KMS-11 (cell line): ENCODE measurements at regions not wholly inside any gene's neighbourhood (a gene's known extent, or its start where the extent isn't known, plus 50 kb on each side); places are given as distances from the start of the nearest gene placed in this dataset.
A peak's percentile ranks its signal among the peaks of the same experiment; 100 is the strongest.

Source experiments
- H2AFZ ChIP-seq: fragments of 200-600 bp; sonication (generic); 2 replicates; pipeline ENCODE4 v1.6.1; 2016; ENCODE audit warnings: antibody characterized with exemption, mixed run types, low read depth
- H3K27ac ChIP-seq: fragments of 200-600 bp; sonication (generic); 2 replicates; pipeline ENCODE4 v1.6.1; 2016; ENCODE audit warnings: mild to moderate bottlenecking, mixed run types
- H3K27me3 ChIP-seq: fragments of 200-600 bp; sonication (generic); 2 replicates; pipeline ENCODE4 v1.6.1; 2017; ENCODE audit warnings: mild to moderate bottlenecking, low read depth, mixed run types, moderate library complexity; ENCODE audit not compliant: insufficient read depth
- H3K36me3 ChIP-seq: fragments of 200-600 bp; sonication (generic); 2 replicates; pipeline ENCODE4 v1.6.1; 2017; ENCODE audit warnings: mild to moderate bottlenecking, mixed run types; ENCODE audit not compliant: insufficient read depth
- H3K4me1 ChIP-seq: fragments of 200-600 bp; sonication (generic); 2 replicates; pipeline ENCODE4 v1.6.1; 2016; ENCODE audit warnings: mild to moderate bottlenecking, low read depth, mixed run types; ENCODE audit not compliant: poor library complexity, severe bottlenecking
- H3K4me2 ChIP-seq: fragments of 200-600 bp; sonication (generic); 2 replicates; pipeline ENCODE4 v1.7.0; 2016; ENCODE audit warnings: mild to moderate bottlenecking, mixed run types
- H3K4me3 ChIP-seq: fragments of 200-600 bp; sonication (generic); IDR thresholded peaks from 2 replicates; pipeline ENCODE4 v1.6.1; 2017; ENCODE audit warnings: low read depth, low read length, mixed read lengths; ENCODE audit not compliant: insufficient read depth
- H3K79me2 ChIP-seq: fragments of 200-600 bp; sonication (generic); 2 replicates; pipeline ENCODE4 v1.6.1; 2016; ENCODE audit warnings: low read depth, mixed run types; ENCODE audit not compliant: insufficient read depth
- H3K9ac ChIP-seq: fragments of 200-600 bp; sonication (generic); 2 replicates; pipeline ENCODE4 v1.6.1; 2016; ENCODE audit warnings: mild to moderate bottlenecking, mixed run types
- H4K20me1 ChIP-seq: fragments of 200-600 bp; sonication (generic); 2 replicates; pipeline ENCODE4 v1.6.1; 2016; ENCODE audit warnings: mild to moderate bottlenecking, mixed run types; ENCODE audit not compliant: insufficient read depth
- CTCF ChIP-seq: fragments of 200-600 bp; sonication (generic); conservative IDR thresholded peaks from 2 replicates; pipeline ENCODE4 v1.6.1; 2017; ENCODE audit warnings: low read depth, mild to moderate bottlenecking, antibody characterized with exemption, low read length, moderate library complexity, mixed read lengths

GRCh38 chr7:21345361-21345760 lies 82.5 kb upstream of the SP4 start:
- Histone ChIP-seq H3K27ac (no peak overlapping the region), H3K4me1 (no peaks in the 10 kb centered on the region), H3K9ac (no peak overlapping the region), H3K79me2 (no peaks in the 10 kb centered on the region), H3K4me2 (no peak overlapping the region), H3K4me3 (no peak overlapping the region), H2AFZ (no peak overlapping the region), H3K36me3 (no peaks in the 10 kb centered on the region), H3K27me3 (no peaks in the 10 kb centered on the region), H4K20me1 (no peaks in the 10 kb centered on the region)
- TF ChIP-seq CTCF: no peak

GRCh38 chr7:21346297-21346696 lies 81.6 kb upstream of the SP4 start:
- no peaks in the 10 kb centered on the region for H3K79me2 ChIP-seq
- no peaks in the 10 kb centered on the region for H4K20me1 ChIP-seq
- no peak overlapping the region for H3K4me3 ChIP-seq
- H2AFZ ChIP-seq: no peak overlapping the region
- TF ChIP-seq CTCF: no peak
- H3K4me2 ChIP-seq: no peak overlapping the region
- H3K9ac ChIP-seq: no peak overlapping the region
- no peaks in the 10 kb centered on the region for H3K36me3 ChIP-seq
- H3K27me3 ChIP-seq: no peaks in the 10 kb centered on the region
- no peak overlapping the region for H3K27ac ChIP-seq
- no peaks in the 10 kb centered on the region for H3K4me1 ChIP-seq

GRCh38 chr7:21352540-21353387 lies 75.1 kb upstream of the SP4 start:
- Histone ChIP-seq H3K4me2 (peak overlapping the region; percentile 56), H3K9ac (no peak overlapping the region), H3K79me2 (no peaks in the 10 kb centered on the region), H3K27ac (no peak overlapping the region; the same call in 1 of the 2 replicates), H2AFZ (peak overlapping the region; percentile 28; the same call in 1 of the 2 replicates), H3K36me3 (no peaks in the 10 kb centered on the region), H3K27me3 (no peaks in the 10 kb centered on the region), H3K4me3 (no peak overlapping the region), H4K20me1 (no peaks in the 10 kb centered on the region), H3K4me1 (peaks cover 33% of the 10 kb centered on the region)
- no peak for TF ChIP-seq CTCF

GRCh38 chr7:21353388-21353780 lies 74.5 kb upstream of the SP4 start:
- H3K36me3 ChIP-seq: no peaks in the 10 kb centered on the region
- H3K27me3 ChIP-seq: no peaks in the 10 kb centered on the region
- no peak for TF ChIP-seq CTCF
- no peak overlapping the region for H3K4me3 ChIP-seq
- H3K27ac ChIP-seq: no peak overlapping the region; the same call in 1 of the 2 replicates
- H3K4me2 ChIP-seq: peak overlapping the region; percentile 56
- no peaks in the 10 kb centered on the region for H4K20me1 ChIP-seq
- no peak overlapping the region for H3K9ac ChIP-seq
- H3K4me1 ChIP-seq: peaks cover 33% of the 10 kb centered on the region
- H3K79me2 ChIP-seq: no peaks in the 10 kb centered on the region
- H2AFZ ChIP-seq: 0 out of 2 replicates have a peak overlapping the region, but pooled peaks have one; percentile 28
